ENCODE measurements at regions not wholly inside any gene's neighbourhood (a gene's known extent, or its start where the extent isn't known, plus 50 kb on each side); places are given as distances from the start of the nearest gene placed in this dataset.
A peak's percentile ranks its signal among the peaks of the same experiment; 100 is the strongest.

DNA sequence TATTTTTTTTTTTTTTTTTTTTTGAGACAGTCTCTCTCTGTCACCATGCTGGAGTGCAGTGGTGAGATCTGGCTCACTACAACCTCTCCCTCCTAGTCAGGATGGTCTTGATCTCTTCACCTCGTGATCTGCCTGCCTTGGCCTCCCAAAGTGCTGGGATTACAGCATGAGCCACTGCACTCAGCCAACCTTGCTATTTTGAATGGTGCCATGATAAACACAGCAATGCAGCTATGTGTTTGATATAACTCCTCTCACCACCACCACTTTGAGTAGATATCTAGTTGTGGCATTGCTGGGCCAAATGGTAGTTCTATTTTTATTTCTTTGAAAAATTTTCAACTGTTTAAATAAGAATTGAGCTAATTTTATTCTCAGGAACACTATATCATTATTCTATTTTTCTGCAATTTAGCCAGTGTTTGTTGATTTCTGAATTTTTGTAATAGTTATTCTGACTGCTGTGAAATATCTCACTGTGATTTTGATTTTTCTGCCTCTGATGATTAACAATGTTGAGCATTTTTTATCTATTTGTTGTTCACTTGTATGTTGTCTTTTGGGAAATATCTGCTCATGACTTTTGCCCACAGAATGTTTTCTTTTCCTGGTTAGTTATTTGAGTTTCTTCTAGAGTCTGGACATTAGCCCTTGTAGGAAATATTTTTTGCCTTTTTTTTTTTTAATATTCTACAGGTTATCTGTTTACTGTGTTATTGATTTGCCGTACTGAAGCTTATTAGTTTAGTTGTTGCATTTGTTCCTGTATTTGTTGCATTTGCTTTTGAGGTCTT, 257.5 kb upstream of the RBMY1B start:
- TF ChIP-seq POU2F2 (IDR thresholded peaks at IDR 0.05; ENCODE audit: low read depth, low read length) (no peak), TAF1 (IDR thresholded peaks at IDR 0.05; ENCODE audit: low read depth, low read length) (no peak), PAX5 (IDR thresholded peaks at IDR 0.05; ENCODE audit: insufficient read depth, low read length, severe bottlenecking) (no peak), POLR2A (IDR thresholded peaks at IDR 0.05; ENCODE audit: low read depth, low read length) (no peak), POLR2AphosphoS5 (IDR thresholded peaks at IDR 0.05; ENCODE audit: low read depth, low read length) (no peak), SPI1 (IDR thresholded peaks at IDR 0.05; ENCODE audit: low read depth, low read length) (no peak)
- DNase-seq (ENCODE audit: insufficient read length, low spot score) (no peak), FAIRE-seq (no peak)

DNA sequence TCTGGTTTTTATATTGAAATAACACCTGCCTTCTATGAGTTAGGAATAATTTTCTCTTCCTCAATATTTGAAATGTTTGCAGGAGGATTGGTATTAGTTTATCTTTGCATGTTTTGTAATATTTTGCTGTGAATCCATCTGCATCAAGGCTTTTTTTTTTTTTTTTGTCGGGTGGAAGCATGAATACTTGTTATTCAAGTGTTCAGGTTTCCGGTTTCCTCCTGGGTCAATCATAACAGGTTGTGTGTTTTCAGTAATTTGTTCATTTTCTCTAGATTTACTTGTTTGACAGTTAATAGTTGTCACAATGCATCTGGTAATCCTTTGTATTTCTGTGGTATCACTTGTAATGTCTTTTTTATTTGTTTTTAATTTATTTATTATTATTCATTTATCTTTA, 256.7 kb upstream of the RBMY1B start:
- FAIRE-seq (no peak), DNase-seq (ENCODE audit: insufficient read length, low spot score) (no peak)
- no peak for TF ChIP-seq POU2F2 (IDR thresholded peaks at IDR 0.05; ENCODE audit: low read depth, low read length)
- TF ChIP-seq POLR2A (IDR thresholded peaks at IDR 0.05; ENCODE audit: low read depth, low read length) = no peak
- TF ChIP-seq SPI1 (IDR thresholded peaks at IDR 0.05; ENCODE audit: low read depth, low read length) = no peak
- TF ChIP-seq POLR2AphosphoS5 (IDR thresholded peaks at IDR 0.05; ENCODE audit: low read depth, low read length) = no peak
- TF ChIP-seq PAX5 (IDR thresholded peaks at IDR 0.05; ENCODE audit: insufficient read depth, low read length, severe bottlenecking) = no peak
- no peak for TF ChIP-seq TAF1 (IDR thresholded peaks at IDR 0.05; ENCODE audit: low read depth, low read length)

DNA sequence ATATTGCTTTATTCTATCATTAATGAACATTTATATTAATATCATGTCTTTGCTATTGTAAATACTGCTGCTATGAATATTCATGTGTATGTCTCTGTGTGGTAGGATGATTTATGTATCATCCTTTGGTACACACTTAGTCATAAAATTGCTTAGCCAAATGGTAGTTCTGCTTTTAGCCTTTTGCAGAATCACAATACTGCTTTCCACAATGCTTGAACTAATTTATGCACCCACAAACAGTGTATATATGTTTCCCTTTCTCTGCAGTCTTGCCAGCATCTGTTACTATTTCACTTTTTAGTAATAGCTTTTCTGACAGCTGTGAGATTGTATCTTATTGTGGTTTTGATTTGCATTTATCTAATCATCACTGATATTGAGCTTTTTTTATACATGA, 254.3 kb upstream of the RBMY1B start:
- TF ChIP-seq POU2F2 (IDR thresholded peaks at IDR 0.05; ENCODE audit: low read depth, low read length) = peak; percentile 42; the same call in 1 of the 2 replicates
- TF ChIP-seq SPI1 (IDR thresholded peaks at IDR 0.05; ENCODE audit: low read depth, low read length) = peak; percentile 38; the same call in 1 of the 2 replicates
- TF ChIP-seq POLR2A (IDR thresholded peaks at IDR 0.05; ENCODE audit: low read depth, low read length) = no peak
- DNase-seq (ENCODE audit: insufficient read length, low spot score) (no peak), FAIRE-seq (no peak)

DNA sequence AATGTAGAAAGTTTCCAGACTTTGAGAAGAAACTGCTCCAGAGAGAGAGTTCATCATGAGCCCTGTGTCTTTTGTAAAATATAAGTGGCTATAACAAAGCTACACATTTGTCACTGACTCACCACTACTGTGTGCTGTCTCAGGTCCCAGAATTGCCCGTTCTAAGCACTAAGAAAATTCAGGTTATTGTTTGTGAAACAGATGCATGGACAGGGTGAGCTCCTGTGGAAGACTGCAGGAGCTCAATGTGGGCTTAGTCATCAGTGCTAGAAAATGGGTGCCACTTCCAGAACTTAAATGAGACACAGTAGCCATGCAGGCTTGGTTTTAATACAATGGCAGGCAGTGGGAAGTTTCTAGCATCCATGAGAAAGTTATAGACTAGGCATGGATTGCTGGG, 251.4 kb upstream of the RBMY1B start:
- TF ChIP-seq TAF1 (IDR thresholded peaks at IDR 0.05; ENCODE audit: low read depth, low read length) = no peak
- no peak for FAIRE-seq
- no peak for DNase-seq (ENCODE audit: insufficient read length, low spot score)

DNA sequence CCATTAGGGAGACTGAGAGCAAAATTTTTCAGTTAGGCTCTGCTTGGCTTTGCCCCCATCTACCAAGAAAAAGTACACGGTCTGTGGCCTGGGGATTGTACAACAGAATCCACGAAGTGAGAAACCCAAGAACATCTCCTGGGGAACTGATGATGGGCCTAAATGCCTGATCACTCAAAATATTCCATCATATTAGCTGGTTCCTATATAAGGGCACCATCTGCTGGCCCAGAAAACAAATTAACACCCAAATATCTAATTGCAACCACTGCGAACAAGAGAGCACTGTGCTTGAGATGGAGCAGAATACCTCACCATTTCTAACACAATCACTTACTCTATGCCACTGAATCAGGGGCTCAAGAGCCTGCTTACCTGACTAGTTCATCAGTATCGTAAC, 250.8 kb upstream of the RBMY1B start:
- TF ChIP-seq SPI1 (IDR thresholded peaks at IDR 0.05; ENCODE audit: low read depth, low read length) (no peak), POU2F2 (IDR thresholded peaks at IDR 0.05; ENCODE audit: low read depth, low read length) (no peak), TAF1 (IDR thresholded peaks at IDR 0.05; ENCODE audit: low read depth, low read length) (no peak), POLR2AphosphoS5 (IDR thresholded peaks at IDR 0.05; ENCODE audit: low read depth, low read length) (no peak), POLR2A (IDR thresholded peaks at IDR 0.05; ENCODE audit: low read depth, low read length) (no peak), PAX5 (IDR thresholded peaks at IDR 0.05; ENCODE audit: insufficient read depth, low read length, severe bottlenecking) (no peak)
- FAIRE-seq (peak; percentile 75), DNase-seq (ENCODE audit: insufficient read length, low spot score) (no peak)

DNA sequence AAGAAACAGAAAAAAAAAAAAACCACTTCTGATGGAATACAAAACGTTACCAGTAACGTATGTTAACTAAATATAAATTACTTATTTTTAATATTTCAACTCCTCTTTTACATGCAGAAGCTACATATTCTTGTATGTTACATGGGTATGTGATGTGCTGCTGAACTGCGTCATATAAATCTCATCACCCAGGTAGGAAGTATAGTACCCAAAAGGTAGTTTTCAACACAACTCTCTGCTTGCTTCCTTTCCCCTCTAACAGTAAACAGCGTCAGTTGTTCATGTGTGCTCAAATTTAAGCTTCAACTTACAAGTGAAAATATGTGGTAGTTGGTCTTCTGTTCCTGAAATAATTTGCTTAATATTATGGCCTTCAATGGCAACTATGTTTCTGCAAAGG, 250.0 kb upstream of the RBMY1B start:
- FAIRE-seq (no peak), DNase-seq (ENCODE audit: insufficient read length, low spot score) (no peak)
- TF ChIP-seq SPI1 (IDR thresholded peaks at IDR 0.05; ENCODE audit: low read depth, low read length) (no peak), TAF1 (IDR thresholded peaks at IDR 0.05; ENCODE audit: low read depth, low read length) (no peak), POU2F2 (IDR thresholded peaks at IDR 0.05; ENCODE audit: low read depth, low read length) (no peak), POLR2A (IDR thresholded peaks at IDR 0.05; ENCODE audit: low read depth, low read length) (no peak), PAX5 (IDR thresholded peaks at IDR 0.05; ENCODE audit: insufficient read depth, low read length, severe bottlenecking) (no peak), POLR2AphosphoS5 (IDR thresholded peaks at IDR 0.05; ENCODE audit: low read depth, low read length) (no peak)

DNA sequence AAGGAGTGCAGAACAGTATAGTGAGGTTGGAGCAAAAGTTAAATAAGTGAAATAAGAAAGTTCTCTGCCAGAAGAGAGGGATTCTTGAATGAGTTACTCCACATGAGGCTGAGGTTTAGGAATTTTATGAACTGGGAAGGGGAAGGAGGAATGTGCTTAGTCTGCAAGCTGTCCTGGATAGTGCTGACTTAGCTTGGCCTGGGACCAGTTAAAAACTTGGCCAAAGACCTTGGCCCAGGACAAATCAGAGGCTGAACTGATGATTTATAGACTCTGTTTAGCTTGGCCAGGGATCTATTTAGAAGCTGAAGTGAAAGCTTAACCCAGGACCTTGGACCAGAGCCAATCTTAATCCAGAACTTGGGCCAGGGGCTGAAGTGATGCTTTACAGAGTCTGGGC, 244.4 kb upstream of the RBMY1B start:
- TF ChIP-seq SPI1 (IDR thresholded peaks at IDR 0.05; ENCODE audit: low read depth, low read length) (no peak), PAX5 (IDR thresholded peaks at IDR 0.05; ENCODE audit: insufficient read depth, low read length, severe bottlenecking) (no peak), POLR2AphosphoS5 (IDR thresholded peaks at IDR 0.05; ENCODE audit: low read depth, low read length) (no peak), POU2F2 (IDR thresholded peaks at IDR 0.05; ENCODE audit: low read depth, low read length) (no peak), POLR2A (IDR thresholded peaks at IDR 0.05; ENCODE audit: low read depth, low read length) (no peak)
- DNase-seq (ENCODE audit: insufficient read length, low spot score) (no peak), FAIRE-seq (no peak)

DNA sequence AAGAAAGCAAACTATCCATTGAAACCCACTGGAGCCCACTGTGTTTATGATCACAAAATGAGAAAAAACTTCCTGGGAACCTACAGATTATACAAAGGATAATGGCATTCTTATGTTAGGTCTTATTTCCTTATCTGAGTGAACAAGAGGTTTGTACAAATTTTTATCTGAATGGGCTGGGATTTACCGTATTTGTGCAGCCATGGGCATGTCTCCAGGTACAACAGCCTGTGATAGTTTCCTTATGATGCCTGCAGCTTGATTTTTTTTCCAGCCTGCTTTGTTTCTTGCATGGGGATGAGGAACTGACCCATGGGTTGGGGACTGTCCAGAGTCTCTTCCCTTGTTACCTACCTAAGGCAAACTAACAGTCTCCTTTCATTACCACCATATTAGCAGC, 244.0 kb upstream of the RBMY1B start:
- TF ChIP-seq PAX5 (IDR thresholded peaks at IDR 0.05; ENCODE audit: insufficient read depth, low read length, severe bottlenecking) = no peak
- TF ChIP-seq SPI1 (IDR thresholded peaks at IDR 0.05; ENCODE audit: low read depth, low read length) = peak; percentile 8; the same call in 1 of the 2 replicates
- DNase-seq (ENCODE audit: insufficient read length, low spot score) (no peak), FAIRE-seq (no peak)

DNA sequence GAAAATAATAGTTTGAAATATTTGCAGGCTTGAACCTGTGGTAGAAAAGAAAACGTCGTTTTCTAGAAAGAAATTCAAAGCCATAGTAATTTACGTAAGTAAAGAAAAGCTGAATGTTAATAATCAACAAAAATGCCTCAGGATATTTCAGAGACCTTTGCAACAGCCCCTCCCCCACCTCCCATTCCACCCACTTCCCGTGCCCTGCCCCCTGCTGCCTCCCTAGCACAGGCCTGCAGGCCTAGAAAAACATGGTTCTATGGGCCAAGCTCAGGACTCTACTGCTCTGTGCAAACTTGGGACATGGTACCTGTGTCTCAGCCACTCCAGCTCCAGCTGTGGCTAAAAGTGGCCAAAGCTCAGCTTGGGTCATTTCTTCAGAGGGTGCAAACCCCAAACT, 223.4 kb upstream of the RBMY1B start:
- no peak for FAIRE-seq
- no peak for DNase-seq (ENCODE audit: insufficient read length, low spot score)
- no peak for TF ChIP-seq SPI1 (IDR thresholded peaks at IDR 0.05; ENCODE audit: low read depth, low read length)
- TF ChIP-seq TAF1 (IDR thresholded peaks at IDR 0.05; ENCODE audit: low read depth, low read length) = no peak
- no peak for TF ChIP-seq POLR2A (IDR thresholded peaks at IDR 0.05; ENCODE audit: low read depth, low read length)
- TF ChIP-seq POU2F2 (IDR thresholded peaks at IDR 0.05; ENCODE audit: low read depth, low read length) = no peak
- TF ChIP-seq POLR2AphosphoS5 (IDR thresholded peaks at IDR 0.05; ENCODE audit: low read depth, low read length) = no peak
- TF ChIP-seq PAX5 (IDR thresholded peaks at IDR 0.05; ENCODE audit: insufficient read depth, low read length, severe bottlenecking) = no peak

DNA sequence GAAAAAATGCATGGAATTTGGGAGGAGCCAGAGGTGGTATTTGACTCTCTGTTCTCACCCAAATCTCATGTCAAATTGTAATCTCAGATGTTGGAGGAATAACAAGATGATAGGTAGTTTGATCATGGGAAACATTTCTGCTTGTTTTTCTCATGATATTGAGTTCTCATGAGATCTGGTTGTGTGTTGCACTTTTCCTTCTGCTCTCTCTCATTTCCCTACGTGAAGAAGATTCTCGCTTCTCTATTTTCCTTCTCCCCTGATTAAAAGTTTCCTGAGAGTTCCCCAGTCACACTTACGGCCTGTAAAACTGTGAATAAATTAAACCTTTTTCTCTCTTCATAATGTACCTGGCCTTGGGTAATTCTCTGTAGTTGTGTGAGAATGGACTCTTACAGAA, 222.2 kb upstream of the RBMY1B start:
- no peak for TF ChIP-seq PAX5 (IDR thresholded peaks at IDR 0.05; ENCODE audit: insufficient read depth, low read length, severe bottlenecking)
- no peak for TF ChIP-seq POLR2A (IDR thresholded peaks at IDR 0.05; ENCODE audit: low read depth, low read length)
- TF ChIP-seq TAF1 (IDR thresholded peaks at IDR 0.05; ENCODE audit: low read depth, low read length) = no peak
- TF ChIP-seq POU2F2 (IDR thresholded peaks at IDR 0.05; ENCODE audit: low read depth, low read length) = no peak
- peak; percentile 52 for TF ChIP-seq SPI1 (IDR thresholded peaks at IDR 0.05; ENCODE audit: low read depth, low read length)
- TF ChIP-seq POLR2AphosphoS5 (IDR thresholded peaks at IDR 0.05; ENCODE audit: low read depth, low read length) = no peak
- peak; percentile 85 for FAIRE-seq
- DNase-seq (ENCODE audit: insufficient read length, low spot score) = no peak
